NCI-H446 (cell line): ENCODE measurements at regions not wholly inside any gene's neighbourhood (a gene's known extent, or its start where the extent isn't known, plus 50 kb on each side); places are given as distances from the start of the nearest gene placed in this dataset.
"Not testable (repeated sequence)": the region's sequence is repeated elsewhere in the genome, so short reads cannot be mapped to it uniquely, and the experiment has no call there.

Experiments used
- DNase-seq, 2 experiments: peaks; one replicate each; lab custom pipeline; 2025; lab: John Stamatoyannopoulos, UW

DNA sequence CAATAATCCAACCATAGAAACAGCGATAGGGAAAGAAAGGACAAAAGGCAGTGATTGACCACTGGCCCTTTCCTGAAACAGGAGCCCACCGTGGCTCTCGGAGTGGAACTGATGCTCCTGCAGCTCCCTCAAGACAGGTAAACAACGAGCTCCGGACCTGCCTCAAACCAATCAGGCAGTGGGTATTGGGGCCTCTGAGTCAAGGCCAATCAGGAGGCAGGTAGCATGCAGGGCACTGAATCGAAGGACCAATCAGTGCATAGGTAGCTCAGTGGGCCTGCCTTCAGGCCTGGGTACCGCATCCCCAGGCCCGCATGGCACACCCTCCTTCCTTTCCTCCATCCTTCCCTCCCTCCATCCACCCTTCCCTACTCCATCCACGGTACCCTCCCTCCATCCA, 425.1 kb upstream of the MGMT start:
- DNase-seq: no peak

DNA sequence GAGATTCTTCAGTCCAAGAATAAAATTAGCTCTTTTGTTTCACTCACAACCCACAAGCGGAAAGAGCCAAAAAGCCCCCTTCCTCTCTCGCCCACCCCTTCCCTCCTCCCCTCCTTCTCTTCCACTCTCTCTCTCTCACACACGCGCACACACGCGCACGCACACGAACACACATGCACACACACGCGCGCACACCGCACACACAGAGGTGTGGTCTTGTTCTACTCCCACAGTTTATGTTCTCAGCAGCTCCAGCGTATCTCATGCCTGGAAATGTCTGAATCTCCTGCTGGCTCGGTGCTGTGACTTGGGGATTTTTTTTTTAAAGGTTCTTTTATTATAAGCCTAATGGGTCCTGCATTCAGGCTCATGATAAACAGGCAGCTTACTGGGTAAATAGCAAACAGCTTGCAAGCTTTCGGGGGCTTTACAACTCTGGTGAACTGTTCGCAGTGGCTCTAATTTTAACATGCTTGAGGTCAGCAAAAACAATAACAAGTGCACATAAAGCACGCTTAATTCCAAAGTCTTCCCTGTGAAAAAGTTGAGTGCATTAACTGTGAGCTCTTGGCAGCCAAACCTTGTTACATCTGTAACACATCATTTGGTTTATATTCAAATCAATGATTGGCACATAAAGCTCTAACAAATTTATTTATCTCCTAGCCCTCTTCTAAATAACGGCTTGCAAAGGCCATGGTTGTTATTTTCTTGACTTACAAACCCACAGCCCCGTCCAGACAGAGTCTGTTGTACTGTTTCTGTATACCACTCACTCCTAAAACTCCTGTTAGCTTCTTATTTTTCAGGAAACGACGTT, 424.1 kb upstream of the MGMT start:
- no peak for DNase-seq

DNA sequence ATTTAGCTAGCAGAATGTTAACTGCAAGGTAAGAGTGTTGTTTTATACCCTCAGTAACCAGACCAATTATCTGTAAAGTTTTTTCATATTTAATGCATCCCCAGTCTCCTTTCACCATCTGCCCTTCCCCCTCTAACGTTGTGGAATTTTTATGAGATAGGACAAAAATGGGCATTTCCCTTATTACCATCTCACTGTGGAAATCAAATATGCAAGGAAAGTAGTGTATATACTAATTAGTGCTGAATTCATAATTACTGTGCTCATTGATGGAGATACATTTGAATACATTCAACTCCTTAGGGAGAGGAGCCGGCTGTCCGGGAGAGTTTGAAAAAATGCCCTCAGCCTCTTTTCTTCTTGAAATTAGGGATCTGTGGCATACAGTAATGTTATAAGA, 423.4 kb upstream of the MGMT start:
- DNase-seq: no peak

DNA sequence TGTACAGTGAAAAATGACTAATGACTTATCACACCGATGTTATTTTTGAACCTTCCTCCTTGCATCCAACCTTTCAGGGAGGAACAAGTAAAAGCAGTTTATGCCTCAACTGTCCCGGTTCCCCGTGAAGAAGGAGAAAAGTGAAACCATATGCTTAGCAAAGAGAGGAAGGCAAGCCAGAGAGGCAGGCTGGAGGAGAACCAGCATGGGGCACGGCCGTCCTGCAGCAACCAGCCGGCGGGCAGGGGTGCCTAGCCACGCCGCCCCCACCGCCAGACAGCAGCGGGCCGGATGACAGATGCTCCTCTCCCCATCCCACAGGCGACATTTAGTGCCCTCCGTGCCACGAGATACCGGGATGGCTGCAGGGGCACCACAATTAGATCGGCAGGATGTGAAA, 421.4 kb upstream of the MGMT start:
- no peak for DNase-seq

DNA sequence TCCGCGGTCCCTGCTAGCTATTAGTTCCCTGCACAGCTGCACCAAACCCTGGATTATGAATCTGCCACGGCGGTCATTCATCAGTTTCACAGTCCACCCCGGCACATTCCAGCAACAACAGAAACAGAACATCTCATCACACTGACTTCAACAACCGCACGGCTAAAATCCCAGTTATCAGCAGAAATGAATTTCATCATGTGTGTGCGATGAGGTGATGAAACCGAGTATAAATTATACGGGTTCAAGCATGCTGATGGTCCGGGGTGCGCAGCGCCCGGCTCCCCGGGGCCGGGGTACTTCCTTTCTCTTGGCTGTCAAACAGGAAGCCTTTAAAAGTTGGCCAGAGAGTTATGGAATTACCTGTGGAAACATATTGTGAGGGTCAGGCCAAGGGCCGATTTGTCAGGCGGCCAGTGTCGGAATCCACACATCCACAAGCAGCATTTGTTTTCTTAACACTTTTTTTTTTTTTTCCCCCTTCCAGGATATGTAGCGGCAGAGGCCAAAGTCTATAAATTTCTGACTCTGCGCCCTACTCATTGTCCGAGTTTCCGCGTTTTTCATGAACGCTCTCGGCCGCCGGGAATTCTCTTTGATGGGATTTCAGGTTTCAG, 420.9 kb upstream of the MGMT start:
- no peak for DNase-seq

DNA sequence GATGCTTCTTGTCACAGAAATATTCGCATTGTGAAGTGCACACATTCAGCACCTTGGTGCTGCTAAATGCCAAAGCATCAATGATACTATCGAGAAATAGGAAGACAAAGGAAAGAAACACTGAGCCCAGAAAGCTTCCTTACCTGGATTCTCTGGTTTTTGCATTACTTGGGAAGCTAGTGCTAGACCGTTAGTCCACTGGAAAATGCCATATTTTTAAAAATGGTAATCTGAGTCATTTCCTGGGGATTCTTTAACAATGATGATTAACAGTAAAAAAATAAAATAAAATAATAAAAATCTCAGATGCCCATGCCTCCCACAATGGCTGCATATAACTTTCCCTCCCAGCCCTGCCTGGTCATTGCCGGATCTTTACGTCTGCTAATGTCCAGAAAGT, 420.1 kb upstream of the MGMT start:
- DNase-seq: no peak

DNA sequence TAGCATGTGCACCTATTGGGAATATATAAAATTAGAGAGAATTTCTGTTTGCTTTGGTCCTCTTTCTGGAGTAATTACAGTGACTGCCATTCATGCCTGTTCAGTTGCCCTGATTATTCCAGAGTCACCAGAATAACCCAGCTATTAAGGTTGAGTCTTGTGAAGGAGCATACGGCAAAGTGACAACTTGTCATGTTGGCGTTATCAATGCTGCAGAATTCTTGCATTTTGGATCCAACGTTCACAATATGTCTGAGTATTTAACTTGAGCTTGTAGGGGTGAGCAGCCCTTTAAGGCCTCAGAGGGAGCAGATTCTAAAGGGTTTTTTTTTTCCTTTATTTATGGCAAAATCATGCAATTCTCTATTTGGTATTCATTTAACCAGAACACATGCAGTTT, 419.4 kb upstream of the MGMT start:
- DNase-seq: no peak

DNA sequence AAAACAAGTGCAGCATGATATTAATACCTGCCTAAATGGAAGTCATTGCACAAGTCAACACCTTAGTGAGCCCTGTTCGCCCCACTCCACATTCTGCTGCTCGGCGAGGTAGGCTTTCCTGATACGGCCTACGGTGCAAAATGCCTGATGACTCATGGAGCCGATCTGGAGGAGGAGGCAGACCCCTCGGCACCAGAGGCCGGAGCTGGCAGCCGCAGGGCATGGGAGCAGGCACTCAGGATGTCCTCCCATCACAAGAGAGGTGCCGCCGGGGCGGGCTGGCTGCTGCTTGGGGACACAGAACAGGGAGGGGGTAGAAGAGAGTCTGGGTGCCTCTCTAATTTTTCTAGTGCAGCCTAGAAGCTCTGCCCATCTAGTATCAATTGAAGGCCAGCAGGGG, 418.5 kb upstream of the MGMT start:
- DNase-seq: no peak

DNA sequence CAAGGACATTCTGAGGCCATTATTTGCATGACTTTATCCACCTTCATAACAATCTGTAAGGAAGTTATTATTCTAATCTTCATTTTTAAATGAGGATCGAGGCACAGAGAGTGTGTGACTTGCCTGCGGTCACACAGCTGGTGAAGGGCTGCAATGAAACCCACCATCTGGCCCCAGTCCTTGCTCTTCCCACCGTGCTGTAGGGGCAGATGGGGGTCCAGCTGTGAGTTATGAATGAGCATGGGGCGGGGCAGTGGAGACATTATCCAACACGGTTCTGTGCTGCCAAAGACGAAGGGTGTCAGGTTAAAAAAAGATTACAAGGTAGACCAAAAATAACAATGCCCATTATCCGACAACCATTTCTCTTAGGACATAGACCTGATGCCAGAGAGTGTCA, 417.5 kb upstream of the MGMT start:
- no peak for DNase-seq

DNA sequence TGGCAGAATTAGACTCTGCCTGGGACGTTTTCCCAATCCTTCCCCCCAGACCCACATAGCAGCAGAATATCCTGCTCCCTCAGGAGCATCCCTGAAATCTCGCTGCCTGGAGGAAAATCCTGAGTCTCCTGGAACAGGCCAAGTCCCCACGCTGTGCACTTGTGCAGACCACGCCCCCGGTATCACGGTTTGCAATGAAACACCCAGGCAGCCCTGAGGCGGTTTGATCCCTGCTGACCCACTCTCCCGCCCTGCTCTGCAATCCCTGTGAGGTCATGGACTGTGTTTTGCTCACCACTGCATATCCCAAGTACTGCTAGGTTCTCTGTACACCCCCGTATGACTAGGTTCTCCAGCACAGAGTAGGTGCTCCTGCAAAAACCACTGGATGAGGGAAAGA, 411.8 kb upstream of the MGMT start:
- no peak for DNase-seq

DNA sequence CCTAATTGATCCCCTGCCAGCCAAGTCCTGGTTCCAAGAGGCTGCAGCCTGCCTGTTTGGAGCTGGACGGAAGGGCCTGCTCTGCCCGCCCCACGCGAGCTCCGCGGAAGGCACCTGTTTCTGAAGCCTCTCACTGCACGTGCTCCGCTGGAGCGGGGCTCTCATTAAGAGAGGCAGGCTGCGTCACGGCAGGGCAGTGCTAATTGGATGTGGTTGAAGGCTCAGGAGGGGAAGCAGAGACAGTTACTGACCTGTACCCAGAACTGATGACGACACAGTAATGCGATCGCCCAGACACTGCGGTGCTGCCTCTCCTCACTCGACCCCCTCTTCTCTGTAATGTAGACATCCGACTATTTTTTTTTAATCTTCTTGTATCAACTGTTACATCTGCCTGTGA, 411.1 kb upstream of the MGMT start:
- no peak for DNase-seq

DNA sequence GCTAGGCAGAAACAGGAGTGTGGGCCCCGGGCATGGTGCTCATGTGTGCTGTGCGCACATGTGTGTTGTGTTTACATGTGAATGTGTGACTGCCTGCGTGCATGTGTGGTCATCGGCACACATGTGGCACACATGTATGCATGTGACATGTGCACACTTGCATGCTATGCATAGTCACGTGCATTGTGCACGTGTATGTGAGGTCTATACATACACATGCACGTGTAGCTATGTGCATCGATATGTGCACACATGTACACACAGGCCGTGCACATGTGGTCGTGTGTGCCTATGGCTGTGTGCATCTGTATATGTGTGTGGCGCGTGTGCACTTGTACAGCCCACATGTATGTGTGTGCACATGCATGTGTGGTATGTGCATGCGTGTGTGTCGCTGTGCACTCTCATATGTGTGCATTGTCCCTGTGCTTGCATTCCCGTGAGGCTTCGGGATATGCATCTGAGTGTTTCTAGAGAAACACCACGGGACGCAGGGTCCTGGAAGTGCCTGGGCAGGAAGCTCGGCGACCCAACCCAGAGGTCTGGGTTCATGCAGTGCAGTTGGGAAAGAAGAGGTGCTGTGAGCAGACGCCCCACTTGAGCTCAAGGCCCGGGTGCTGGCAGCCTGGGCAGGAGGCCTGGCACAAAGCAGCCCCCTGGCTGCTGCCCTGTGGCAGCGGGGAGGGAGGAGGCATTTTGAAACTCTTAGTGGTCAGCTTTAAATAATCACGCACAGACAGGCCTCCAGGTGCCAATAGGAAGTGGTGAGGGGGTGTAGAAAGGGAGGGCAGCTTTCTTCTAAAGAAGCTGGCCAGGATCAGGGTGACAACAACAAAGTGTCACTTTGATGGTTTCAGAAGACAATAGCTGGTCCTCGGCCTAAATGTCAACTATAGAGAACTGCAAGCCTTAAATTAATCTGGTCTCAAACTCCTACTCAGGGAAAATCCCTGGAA, 410.0 kb upstream of the MGMT start:
- DNase-seq: no peak

DNA sequence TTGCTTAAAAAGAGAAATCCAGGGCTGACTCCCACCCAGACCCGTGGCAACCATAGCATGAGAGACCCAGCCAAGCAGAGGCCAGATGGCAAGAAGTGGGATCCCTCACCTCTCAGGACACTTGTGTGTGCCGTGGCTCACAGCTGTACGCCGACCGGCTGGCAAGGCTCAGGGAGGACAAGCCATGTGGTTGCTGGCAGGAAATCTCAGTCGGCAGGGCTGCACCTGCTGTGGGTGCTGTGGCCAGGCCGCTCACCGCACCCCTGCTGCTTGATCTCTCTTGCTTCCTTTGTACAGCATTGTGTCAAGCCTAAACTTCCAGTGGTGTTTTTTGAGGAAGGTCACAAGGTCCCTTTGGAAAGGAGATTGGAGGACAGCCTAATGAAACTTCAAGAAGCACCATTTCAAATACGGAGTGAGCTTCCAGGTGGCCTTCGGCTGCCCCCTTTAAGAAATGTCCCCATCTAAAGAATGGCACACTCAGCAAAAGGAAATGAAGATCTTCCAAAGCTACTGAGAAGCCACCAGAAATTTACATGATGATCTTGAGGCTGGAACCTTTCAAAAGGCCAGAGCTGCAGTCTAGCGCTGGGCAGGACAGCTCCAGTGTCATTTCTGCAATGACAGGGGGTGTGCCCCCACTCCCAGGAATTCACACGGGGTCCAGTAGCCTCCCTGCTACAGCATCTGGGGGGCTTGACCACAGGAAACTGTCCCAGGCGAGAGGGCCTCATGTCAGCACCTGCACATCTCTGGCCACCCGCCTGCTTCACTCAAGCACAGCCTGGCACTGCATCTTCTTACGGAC, 409.0 kb upstream of the MGMT start:
- no peak for DNase-seq

DNA sequence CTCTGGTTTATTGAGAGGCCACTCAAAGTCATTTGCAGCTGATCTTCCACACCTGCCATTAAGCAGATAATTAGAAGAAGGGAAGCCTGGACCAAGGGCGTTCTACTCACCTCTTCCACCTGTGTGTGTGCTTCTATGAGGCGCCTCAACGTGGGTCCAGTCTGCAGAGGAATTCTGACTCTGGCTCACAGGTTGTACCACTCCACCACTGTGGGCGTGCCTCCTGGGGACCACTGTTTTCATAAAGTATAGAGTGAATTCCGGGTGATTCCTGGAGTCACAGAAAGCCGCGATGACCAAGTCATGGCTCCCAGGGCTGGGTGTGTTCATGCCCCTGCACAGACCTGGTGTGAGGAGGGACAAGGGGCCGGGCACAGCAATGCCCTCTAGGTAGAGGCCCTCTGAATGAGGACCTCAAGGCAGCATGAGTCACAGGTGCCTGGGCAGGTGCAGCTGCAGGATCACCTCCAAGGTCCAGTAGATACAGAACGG, 408.3 kb upstream of the MGMT start:
- no peak for DNase-seq

DNA sequence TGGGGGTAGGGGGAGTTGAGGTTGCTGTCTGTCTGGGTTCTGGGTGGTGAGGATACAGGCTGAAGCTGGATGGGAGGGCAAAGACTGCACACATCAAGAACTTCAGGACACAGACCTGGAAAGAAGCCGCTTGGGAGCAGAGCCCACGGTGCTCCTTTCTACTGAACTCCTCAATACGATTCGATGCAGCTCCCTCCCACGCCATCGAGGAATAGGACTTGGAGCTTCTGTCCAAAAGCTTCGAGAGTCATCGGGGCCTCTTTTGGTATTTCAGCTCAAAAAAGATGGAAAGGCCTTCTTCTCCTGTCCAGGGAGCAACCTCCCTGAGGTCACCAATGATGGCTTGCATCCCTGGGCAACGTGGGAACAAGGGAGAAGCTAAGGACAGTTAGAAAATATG, 407.1 kb upstream of the MGMT start:
- no peak for DNase-seq

DNA sequence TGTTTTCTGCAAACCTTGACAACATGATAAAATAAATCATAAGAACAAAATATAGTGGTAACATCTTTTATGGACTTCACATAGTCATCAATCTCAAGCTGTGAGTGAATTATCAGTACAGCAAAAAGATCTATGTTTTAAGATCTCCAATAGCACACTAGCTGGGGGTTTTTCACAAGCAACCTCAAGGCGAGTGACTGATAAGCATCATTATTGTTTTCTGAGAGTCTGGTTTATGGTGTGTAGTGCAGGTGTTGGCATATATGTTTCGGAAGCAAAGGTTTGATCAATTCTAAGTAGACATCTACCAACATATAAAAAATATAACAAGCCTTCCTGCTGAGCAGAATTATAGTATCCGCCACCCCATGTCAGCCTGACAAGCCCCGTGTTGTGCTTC, 403.8 kb upstream of the MGMT start:
- DNase-seq: no peak

DNA sequence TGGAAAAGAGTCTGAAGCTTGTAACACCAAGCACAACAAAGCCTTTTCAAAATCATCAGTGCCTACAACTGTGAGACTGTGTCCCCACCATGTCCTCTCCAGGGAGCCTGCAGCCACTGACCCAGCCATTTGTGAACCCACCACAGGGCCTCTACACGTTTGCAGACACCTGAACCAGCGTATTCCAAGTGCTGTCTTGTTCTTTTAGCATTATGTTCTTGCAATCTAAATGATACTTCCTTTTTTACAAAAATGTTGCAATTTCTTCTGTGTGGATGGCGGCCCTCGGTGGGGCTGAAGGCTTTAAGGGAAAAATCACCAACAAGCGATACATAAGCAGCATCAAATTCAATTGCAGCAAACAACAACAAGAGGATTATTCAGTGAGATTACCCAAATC, 403.2 kb upstream of the MGMT start:
- no peak for DNase-seq

DNA sequence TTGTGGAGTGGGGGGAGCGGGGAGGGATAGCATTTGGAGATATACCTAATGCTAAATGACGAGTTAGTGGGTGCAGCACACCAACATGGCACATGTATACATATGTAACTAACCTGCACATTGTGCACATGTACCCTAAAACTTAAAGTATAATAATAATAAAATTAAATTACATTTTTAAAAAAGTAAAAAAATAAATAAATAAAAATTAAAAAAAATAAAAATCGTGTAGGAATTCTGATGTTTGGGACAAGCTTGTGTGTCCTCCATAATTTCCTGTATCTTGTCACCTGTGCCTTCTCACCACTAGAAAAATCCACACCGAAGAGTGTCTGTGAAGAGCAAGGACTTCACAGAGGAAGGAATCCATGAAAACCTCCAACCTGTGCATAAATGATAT, 400.5 kb upstream of the MGMT start:
- not testable (repeated sequence) for DNase-seq

DNA sequence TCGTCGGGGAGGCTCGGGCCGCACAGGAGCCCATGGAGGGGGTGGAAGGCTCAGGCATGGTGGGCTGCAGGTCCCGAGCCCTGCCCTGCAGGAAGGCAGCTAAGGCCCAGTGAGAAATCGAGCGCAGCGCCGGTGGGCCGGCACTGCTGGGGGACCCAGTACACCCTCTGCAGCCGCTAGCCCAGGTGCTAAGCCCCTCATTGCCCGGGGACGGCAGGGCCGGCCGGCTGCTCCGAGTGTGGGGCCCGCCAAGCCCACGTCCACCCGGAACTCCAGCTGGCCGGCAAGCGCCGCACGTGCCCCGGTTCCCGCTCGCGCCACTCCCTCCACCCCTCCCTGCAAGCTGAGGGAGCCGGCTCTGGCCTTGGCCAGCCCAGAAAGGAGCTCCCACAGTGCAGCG, 395.6 kb upstream of the MGMT start:
- not testable (repeated sequence) for DNase-seq

DNA sequence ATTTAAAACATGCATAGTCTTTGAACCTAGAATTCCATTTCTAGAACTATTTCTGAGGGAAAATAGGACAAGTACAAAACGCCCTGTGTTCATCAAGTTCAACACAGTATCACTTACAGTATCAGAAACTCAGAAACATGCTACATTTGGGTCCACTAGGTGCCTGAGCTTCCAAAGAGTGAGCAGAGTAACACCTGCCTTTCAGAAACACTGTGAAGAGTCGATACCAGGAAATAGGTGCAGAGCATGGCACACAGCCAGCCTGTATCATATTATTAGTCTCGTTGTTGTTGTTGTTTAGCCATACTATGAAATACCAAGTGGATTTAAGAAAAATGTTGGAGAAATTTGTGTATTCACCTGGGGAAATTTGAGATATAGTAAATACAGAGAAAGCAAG, 392.1 kb upstream of the MGMT start:
- DNase-seq: no peak

DNA sequence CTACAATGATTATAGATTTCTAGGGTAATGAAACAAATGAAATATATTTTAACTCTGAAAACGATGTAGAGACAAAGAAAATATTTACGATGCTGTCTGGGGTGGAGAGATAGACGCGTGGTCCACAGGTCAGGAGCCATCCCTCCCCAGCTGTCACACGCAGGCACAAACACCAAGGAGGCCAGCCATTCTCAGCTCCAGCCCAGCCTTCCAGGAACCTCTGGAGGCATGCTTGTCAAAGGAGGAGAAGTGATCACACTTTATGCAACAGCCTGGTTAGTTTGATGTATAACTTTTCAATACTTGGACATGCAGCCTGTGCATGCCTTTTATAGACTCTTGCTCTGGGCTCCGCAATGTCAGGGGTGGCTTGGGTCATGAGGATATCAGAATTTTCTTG, 391.5 kb upstream of the MGMT start:
- DNase-seq: no peak

DNA sequence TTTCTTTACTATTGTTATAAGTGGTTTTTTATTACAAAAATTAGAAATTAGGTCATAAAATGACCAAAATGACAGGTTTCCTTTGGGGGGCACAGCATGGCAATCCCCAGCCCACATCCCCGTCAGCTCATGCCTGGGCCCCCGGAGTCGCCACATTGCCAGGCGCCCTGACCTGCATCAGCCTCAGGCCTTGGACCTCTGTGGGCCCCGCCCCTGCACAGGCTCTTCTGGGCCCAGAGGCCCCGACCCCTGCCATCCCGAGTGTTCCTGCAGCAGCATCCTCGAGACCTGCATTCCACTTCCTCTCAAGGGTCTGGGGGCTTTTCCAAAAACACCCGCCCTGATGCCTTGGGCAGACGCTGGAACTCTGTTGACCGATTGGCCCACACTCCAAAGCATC, 391.1 kb upstream of the MGMT start:
- no peak for DNase-seq
